ENCODE measurements at regions not wholly inside any gene's neighbourhood (a gene's known extent, or its start where the extent isn't known, plus 50 kb on each side); places are given as distances from the start of the nearest gene placed in this dataset.
A peak's percentile ranks its signal among the peaks of the same experiment; 100 is the strongest.

DNA sequence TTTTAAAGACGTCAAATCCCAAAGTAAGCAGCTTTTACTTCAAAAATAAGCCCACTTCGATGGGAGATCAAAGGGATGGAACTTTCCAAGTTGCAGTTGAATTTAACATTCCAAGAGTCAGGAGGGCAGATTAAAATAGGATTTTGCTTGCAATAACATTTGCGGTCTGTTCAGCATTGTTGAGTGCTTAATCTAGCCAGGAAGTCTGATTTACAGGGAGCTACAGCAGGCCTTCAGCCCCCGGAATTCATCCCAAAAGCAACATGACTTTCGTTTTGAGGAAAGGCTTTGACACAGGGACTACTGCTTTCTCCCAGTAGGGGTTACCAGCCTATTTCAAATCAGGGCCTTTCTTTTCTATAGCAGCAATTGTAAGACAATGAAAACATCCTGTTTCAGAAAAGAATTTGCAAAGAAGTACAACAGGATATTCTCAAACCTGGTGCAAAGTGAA, 279.6 kb upstream of the PITRM1 start:
- no peaks in the 10 kb centered on the region for H3K9me3 ChIP-seq
- peaks cover 7 to 27% (median 24%) of the 10 kb centered on the region in 3 donors for H3K4me1 ChIP-seq
- DNase-seq: no peak
- TF ChIP-seq, protein P1, sequence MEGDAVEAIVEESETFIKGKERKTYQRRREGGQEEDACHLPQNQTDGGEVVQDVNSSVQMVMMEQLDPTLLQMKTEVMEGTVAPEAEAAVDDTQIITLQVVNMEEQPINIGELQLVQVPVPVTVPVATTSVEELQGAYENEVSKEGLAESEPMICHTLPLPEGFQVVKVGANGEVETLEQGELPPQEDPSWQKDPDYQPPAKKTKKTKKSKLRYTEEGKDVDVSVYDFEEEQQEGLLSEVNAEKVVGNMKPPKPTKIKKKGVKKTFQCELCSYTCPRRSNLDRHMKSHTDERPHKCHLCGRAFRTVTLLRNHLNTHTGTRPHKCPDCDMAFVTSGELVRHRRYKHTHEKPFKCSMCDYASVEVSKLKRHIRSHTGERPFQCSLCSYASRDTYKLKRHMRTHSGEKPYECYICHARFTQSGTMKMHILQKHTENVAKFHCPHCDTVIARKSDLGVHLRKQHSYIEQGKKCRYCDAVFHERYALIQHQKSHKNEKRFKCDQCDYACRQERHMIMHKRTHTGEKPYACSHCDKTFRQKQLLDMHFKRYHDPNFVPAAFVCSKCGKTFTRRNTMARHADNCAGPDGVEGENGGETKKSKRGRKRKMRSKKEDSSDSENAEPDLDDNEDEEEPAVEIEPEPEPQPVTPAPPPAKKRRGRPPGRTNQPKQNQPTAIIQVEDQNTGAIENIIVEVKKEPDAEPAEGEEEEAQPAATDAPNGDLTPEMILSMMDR (IDR thresholded peaks at IDR 0.05): peak in 4 of 6 experiments; percentile 19 to 42 (median 34)
- TF ChIP-seq POLR2A (IDR thresholded peaks at IDR 0.05): no peak
- WGBS, 2 donors: 38 to 47% methylated on average over 5 of the region's 5 CpGs
- peak overlapping the region in 1 of 4 donors; percentile 30 for H3K4me3 ChIP-seq
- peak overlapping the region; percentile 49 to 87 (median 82) for H3K27ac ChIP-seq
- H3K36me3 ChIP-seq: no peaks in the 10 kb centered on the region
- intact Hi-C loops (cut with DNase I): no loop called here
- no peaks in the 10 kb centered on the region for H3K27me3 ChIP-seq

DNA sequence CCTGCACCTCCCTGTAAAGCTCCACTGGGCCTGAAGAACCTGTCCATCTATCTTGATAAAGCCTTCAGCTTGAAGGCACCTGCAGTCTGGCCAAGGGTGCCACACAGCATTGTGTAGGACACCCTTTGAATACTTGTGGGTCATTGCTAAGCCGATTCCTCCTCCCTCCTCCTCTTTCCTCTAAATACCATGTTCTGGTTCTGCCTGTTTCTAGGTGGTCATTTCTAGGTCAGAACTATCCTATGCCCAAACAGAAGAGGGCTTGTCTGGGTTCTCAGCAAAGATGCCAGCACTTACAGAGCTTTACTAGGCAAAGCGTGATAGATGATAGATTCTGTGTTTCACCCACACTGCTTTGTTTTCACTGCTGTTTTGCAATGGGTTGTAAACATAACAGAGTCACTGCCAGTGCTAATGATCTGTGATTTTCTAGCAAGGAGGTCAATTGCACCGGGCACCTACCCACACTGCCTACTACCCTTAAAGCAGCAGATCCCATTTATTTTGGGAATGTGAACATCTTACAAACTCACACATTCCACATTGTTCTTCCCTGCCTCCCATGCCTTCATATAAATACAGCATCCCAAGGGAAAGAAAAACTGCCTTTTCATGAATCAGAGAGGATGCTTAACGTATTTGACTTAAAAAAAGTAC, 279.1 kb upstream of the PITRM1 start:
- H3K27ac ChIP-seq: peak overlapping the region; percentile 49 to 87 (median 82)
- peak overlapping the region in 1 of 4 donors; percentile 30 for H3K4me3 ChIP-seq
- H3K27me3 ChIP-seq: no peaks in the 10 kb centered on the region
- TF ChIP-seq, protein P1 (IDR thresholded peaks at IDR 0.05): no peak
- TF ChIP-seq POLR2A (IDR thresholded peaks at IDR 0.05): no peak
- no peak for DNase-seq
- H3K36me3 ChIP-seq: no peaks in the 10 kb centered on the region
- peaks cover 7 to 27% (median 24%) of the 10 kb centered on the region in 3 donors for H3K4me1 ChIP-seq
- WGBS, 2 donors: 43 to 63% methylated on average over 4 of the region's 4 CpGs
- intact Hi-C loops (cut with DNase I): no loop called here
- H3K9me3 ChIP-seq: no peaks in the 10 kb centered on the region

DNA sequence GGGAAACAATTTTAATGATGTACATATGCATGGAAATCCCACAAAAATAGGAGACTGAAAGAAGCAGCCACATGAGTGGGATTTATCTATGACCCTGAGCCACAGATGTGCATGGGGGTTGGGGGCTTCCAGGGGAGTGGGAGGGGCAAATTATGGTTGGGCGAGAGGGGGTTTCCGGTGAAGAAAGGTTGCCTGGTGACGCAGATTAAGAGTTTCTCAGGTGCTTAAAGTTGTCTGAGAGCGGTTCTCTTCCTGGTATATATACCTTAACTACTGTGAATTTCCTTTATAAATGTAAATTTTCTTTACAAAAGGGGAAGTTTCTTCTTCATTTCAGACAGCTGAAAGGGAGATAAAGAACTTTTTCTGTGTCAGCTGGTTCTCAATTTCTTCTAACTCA, 273.6 kb upstream of the PITRM1 start:
- peaks cover 0 to 6% (median 0%) of the 10 kb centered on the region in 3 donors for H3K4me1 ChIP-seq
- no peaks in the 10 kb centered on the region for H3K27me3 ChIP-seq
- no peak overlapping the region for H3K4me3 ChIP-seq
- intact Hi-C loops (cut with DNase I): no loop called here
- WGBS, 2 donors: 78 to 81% methylated on average over 4 of the region's 4 CpGs
- no peak for DNase-seq
- H3K27ac ChIP-seq: no peak overlapping the region
- no peak for TF ChIP-seq POLR2A (IDR thresholded peaks at IDR 0.05)
- TF ChIP-seq, protein P1 (IDR thresholded peaks at IDR 0.05): no peak
- no peaks in the 10 kb centered on the region for H3K9me3 ChIP-seq
- no peaks in the 10 kb centered on the region for H3K36me3 ChIP-seq

DNA sequence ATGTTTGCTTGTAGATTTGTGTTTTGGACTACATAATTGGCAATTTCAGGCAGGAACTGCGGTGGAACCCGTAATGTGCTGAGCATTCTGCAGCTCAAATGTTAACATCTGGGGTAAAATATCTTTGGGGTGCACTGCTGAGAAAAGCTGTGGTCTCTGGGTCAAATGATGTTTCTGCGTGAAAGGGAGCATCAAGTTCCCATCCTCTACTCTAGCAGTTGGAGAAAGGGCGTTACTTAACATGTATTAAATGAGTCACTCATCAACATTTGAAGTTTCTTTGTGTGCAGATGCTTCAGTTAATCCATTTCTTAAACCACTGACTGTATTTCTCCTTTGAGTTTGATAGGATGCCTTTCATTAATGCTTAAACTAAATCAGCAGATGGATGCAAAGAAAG, 273.1 kb upstream of the PITRM1 start:
- intact Hi-C loops (cut with DNase I): no loop called here
- H3K27ac ChIP-seq: no peak overlapping the region
- no peak overlapping the region for H3K4me3 ChIP-seq
- H3K4me1 ChIP-seq: peaks cover 0 to 6% (median 0%) of the 10 kb centered on the region in 3 donors
- WGBS, 2 donors: 54 to 66% methylated on average over 4 of the region's 4 CpGs
- no peaks in the 10 kb centered on the region for H3K27me3 ChIP-seq
- DNase-seq: no peak
- TF ChIP-seq POLR2A (IDR thresholded peaks at IDR 0.05): no peak
- TF ChIP-seq, protein P1 (IDR thresholded peaks at IDR 0.05): no peak
- no peaks in the 10 kb centered on the region for H3K36me3 ChIP-seq
- H3K9me3 ChIP-seq: no peaks in the 10 kb centered on the region

DNA sequence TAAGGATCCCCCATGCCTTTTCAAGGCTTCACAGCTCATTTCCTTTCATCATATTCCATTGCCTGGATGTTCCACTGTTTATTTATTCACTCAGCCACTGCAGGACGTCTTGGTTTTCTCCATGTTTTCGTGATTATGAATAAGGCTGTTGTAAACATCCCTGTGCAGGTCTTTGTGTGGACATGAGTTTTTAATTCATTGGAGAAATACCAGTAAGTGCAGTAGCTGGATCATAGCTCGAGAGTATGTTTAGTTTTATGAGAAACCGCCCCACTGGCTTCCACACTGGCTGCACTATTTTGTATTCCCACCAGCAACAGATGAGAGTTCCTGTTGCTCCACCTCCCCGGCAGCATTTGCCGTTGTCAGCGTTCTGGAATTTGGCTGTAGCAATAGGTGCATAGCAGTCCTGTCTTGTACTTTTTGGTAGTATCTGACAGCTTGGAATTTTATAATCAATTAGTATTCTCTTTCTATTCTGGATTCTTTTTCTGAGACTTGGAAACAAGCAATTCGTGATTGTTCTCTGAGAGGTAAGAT, 269.9 kb upstream of the PITRM1 start:
- no peak overlapping the region for H3K4me3 ChIP-seq
- TF ChIP-seq, protein P1 (IDR thresholded peaks at IDR 0.05): no peak
- TF ChIP-seq POLR2A (IDR thresholded peaks at IDR 0.05): no peak
- WGBS, 2 donors: 73 to 81% methylated on average over 8 of the region's 8 CpGs
- no peaks in the 10 kb centered on the region for H3K27me3 ChIP-seq
- no peak for DNase-seq
- H3K36me3 ChIP-seq: no peaks in the 10 kb centered on the region
- H3K4me1 ChIP-seq: peaks cover 0 to 6% (median 0%) of the 10 kb centered on the region in 3 donors
- H3K9me3 ChIP-seq: peaks cover 0 to 6% (median 4%) of the 10 kb centered on the region in 3 donors
- no peak overlapping the region for H3K27ac ChIP-seq
- intact Hi-C loops (cut with DNase I): no loop called here
